Ascending aorta (tissue), 2 donors: ENCODE measurements at regions not wholly inside any gene's neighbourhood (a gene's known extent, or its start where the extent isn't known, plus 50 kb on each side); places are given as distances from the start of the nearest gene placed in this dataset.
A peak's percentile ranks its signal among the peaks of the same experiment; 100 is the strongest.

ENCODE experiments used
- DNase-seq, 2 donors: peaks; one replicate each; pipeline ENCODE4 v3.0.0-alpha.2; 2019; ENCODE audit warnings: low spot score in 2 of 2
- H3K27ac ChIP-seq, 2 donors: fragments of 200-600 bp; sonication (generic); one replicate each; pipeline ENCODE4 v1.5.1; 2016 to 2017; ENCODE audit warnings: mild to moderate bottlenecking in 1 of 2
- H3K27me3 ChIP-seq: fragments of 200-600 bp; sonication (generic); one replicate; pipeline ENCODE4 v1.5.1; 2017
- H3K36me3 ChIP-seq, 2 donors: fragments of 200-600 bp; sonication (generic); one replicate each; pipeline ENCODE4 v1.5.1; 2016
- H3K4me1 ChIP-seq, 2 donors: fragments of 200-600 bp; sonication (generic); one replicate each; pipeline ENCODE4 v1.5.1; 2016 to 2017; ENCODE audit warnings: mild to moderate bottlenecking in 1 of 2
- H3K4me3 ChIP-seq, 2 donors: fragments of 200-600 bp; sonication (generic); one replicate each; pipeline ENCODE4 v1.5.1; 2016 to 2017; ENCODE audit warnings: mild to moderate bottlenecking in 1 of 2
- H3K9me3 ChIP-seq, 2 donors: fragments of 200-600 bp; sonication (generic); one replicate each; pipeline ENCODE4 v1.5.1; 2016
- CTCF ChIP-seq, 3 experiments: fragments of 200-600 bp in 2 of 3; fragments of 450-650 bp in 1 of 3; sonication (generic) in 2 of 3; IDR thresholded peaks; one replicate each; pipeline ENCODE4 v1.5.1; 2016 to 2019; ENCODE audit warnings: antibody characterized with exemption in 3 of 3, mild to moderate bottlenecking in 1 of 3, moderate library complexity in 1 of 3
- intact Hi-C: fragments of 100-400 bp; cut with DNase I; formaldehyde crosslinking; loops from one replicate; pipeline ENCODE4 v1.15.1; 2023

- no peaks in the 10 kb centered on the region for H3K36me3 ChIP-seq
- no peaks in the 10 kb centered on the region for H3K27me3 ChIP-seq
- peak; percentile 8 to 82 for DNase-seq
- peaks cover 0 to 10% of the 10 kb centered on the region in 2 donors for H3K4me1 ChIP-seq
- no peak overlapping the region for H3K4me3 ChIP-seq
- H3K9me3 ChIP-seq, result peaks cover 0 to 5% of the 10 kb centered on the region in 2 donors
- intact Hi-C loops, result loop anchor here (10.0 kb wide), 1 partner anchor 123 kb away; the partner anchor contains the start of gene RASSF9
- no peak for TF ChIP-seq CTCF (IDR thresholded peaks at IDR 0.05)
- H3K27ac ChIP-seq, result peak overlapping the region; percentile 48 to 77
These were observed 124.3 kb downstream of the RASSF9 start for GRCh38 chr12:85711735-85712390.

- Histone ChIP-seq H3K9me3 (peaks cover 0 to 5% of the 10 kb centered on the region in 2 donors), H3K27ac (peak overlapping the region; percentile 43 to 77), H3K27me3 (no peaks in the 10 kb centered on the region), H3K4me3 (peak overlapping the region in 1 of 2 donors; percentile 18), H3K36me3 (no peaks in the 10 kb centered on the region), H3K4me1 (peaks cover 0 to 10% of the 10 kb centered on the region in 2 donors)
- intact Hi-C loops, result loop anchor here (10.0 kb wide), 1 partner anchor 121 kb away; the partner anchor contains the start of gene RASSF9
- no peak for DNase-seq
- TF ChIP-seq CTCF (IDR thresholded peaks at IDR 0.05), result no peak
These were observed 122.8 kb downstream of the RASSF9 start for GRCh38 chr12:85713373-85713772.

GRCh38 chr12:85714425-85714824, 121.8 kb downstream of the RASSF9 start:
- intact Hi-C loops, result loop anchor here (10.0 kb wide), 1 partner anchor 120 kb away; the partner anchor contains the start of gene RASSF9
- H3K27me3 ChIP-seq, result no peaks in the 10 kb centered on the region
- H3K4me3 ChIP-seq, result no peak overlapping the region
- DNase-seq, result no peak
- no peaks in the 10 kb centered on the region for H3K36me3 ChIP-seq
- H3K9me3 ChIP-seq, result peaks cover 0 to 5% of the 10 kb centered on the region in 2 donors
- TF ChIP-seq CTCF (IDR thresholded peaks at IDR 0.05), result no peak
- H3K4me1 ChIP-seq, result peaks cover 0 to 10% of the 10 kb centered on the region in 2 donors
- H3K27ac ChIP-seq, result no peak overlapping the region

DNA sequence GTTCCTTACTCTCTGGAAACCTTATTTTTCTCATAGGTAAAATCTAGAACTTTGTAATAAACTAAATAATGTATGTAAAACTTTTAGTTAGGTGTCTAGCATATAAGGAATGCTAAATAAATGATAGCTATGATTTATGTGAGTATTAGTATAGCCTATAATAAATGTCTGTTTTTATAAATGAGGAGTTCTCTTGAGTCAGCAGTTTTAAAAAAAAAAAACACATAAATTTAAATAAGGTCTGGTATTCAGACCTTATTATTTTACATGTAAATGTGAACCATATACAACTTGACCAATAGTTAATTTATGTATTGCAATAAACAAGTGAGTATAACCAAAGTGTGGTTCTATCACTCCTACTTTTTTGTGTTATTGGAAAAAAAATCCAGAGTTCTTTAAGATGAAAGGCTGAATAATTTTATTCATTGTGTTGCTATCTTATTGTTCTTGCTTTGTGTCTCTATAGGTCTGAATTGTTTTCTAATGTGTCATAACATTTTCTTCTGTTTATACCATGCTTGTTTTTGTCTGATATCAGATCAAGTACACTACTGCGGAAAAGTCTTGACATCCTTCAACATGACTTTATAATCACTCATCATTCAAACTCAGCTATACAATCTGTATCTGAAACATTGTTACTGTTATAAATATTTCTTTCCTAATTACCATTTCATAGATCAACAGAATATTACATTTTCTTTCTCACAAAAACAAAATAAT, 115.7 kb downstream of the RASSF9 start:
- no peak for TF ChIP-seq CTCF (IDR thresholded peaks at IDR 0.05)
- no peaks in the 10 kb centered on the region for H3K27me3 ChIP-seq
- no peaks in the 10 kb centered on the region for H3K4me1 ChIP-seq
- no peak overlapping the region for H3K27ac ChIP-seq
- no peak overlapping the region for H3K4me3 ChIP-seq
- peaks cover 0 to under 1% of the 10 kb centered on the region in 2 donors for H3K9me3 ChIP-seq
- intact Hi-C loops, result no loop called here
- DNase-seq, result no peak
- H3K36me3 ChIP-seq, result no peaks in the 10 kb centered on the region

DNA sequence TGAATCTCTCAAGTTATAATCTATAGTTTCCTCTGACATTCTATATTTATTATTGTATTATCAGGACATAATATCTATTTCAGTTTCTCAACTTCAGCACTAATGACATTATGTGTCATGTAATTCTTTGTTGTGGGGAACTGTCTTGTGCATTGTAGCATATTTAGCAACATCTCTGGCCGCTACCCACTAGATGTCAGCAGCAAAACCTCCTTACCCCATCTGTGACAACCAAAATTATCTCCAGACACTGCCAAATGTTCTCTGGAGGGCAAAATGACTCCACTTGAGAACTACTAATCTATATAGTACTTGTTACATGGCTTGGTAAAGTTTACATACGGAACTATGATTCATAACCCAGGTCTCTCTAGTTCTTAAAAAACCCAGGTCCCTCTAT, 110.2 kb downstream of the RASSF9 start:
- Histone ChIP-seq H3K4me1 (no peaks in the 10 kb centered on the region), H3K4me3 (no peak overlapping the region), H3K36me3 (no peaks in the 10 kb centered on the region), H3K9me3 (no peaks in the 10 kb centered on the region), H3K27ac (no peak overlapping the region), H3K27me3 (no peaks in the 10 kb centered on the region)
- intact Hi-C loops, result no loop called here
- DNase-seq, result no peak
- no peak for TF ChIP-seq CTCF (IDR thresholded peaks at IDR 0.05)
